ENCODE measurements at regions not wholly inside any gene's neighbourhood (a gene's known extent, or its start where the extent isn't known, plus 50 kb on each side); places are given as distances from the start of the nearest gene placed in this dataset.
"Not testable (repeated sequence)": the region's sequence is repeated elsewhere in the genome, so short reads cannot be mapped to it uniquely, and the experiment has no call there.

DNA sequence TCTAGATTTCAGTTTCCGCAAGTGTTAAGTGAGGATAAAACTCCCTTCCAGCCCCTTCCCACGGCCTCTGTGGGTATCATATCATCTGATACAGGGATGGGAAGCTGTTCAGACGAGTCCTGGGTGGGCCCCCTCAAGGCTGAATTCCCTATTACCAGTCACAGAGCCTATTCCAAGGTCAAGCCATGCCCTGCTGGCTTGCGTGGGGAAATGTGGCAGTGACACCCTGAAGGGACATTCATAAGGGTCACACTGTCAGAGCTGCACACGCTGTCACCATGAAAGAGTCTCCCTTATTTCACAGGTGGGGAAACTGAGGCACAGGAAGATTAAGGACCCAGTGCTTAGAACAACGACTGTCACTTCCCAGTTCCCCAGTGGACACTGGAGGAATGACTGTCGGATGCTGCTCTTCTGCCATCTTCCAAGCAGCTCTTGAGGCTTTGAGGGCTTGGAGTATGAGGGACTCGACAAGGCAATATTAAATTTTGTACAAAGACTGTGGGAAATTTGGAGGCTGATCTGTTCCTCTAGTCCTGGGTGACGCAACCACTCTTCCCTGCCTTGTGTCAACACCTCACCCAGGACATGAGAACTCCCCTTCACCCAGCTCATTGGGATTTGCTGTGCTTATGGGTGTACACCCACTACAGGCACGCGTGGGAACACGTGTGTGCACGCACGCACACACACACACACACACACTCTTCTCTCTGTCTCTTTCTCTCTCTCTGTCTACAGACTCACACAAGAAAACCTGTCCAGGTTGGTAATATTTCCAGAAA lies 386.0 kb downstream of the RPS24 start:
- no peak for DNase-seq

DNA sequence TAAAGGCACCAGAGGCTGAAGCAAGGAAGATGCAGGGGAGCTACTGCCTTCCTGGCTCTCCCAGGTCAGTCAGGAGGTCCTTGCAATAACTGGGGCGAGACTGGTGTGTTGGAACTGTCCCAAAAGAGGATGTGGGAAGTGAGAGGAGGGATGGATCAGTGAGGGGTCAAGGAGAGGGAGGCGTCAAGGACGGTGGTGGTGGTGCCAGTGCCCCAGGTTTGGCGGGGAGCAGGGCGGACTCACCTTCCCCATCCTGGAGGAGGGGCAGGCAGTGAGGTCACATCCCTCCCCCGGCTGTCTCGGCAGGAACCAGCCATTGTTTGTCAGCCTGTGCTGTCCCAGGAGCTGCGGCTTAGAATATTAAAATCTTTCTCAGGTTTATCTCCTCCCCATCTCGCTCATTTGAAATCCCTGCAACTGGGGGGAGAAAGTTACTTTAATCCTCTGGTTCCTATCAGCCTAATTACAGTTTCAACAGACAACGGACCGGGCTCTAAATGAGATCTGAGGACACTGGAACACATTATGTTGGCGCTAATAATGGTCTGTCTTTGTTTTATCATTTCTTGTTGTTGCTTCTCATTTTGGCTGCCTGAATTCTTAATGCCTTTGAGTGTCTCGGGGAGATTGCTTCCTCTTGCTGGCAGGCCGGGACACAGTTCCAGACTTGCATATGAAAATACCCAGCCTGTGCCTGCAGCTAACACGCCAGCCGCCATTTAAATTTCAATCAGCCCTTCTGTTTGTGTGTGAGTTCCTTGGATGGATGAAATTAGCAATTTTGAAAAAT lies 387.5 kb downstream of the RPS24 start:
- DNase-seq = no peak

DNA sequence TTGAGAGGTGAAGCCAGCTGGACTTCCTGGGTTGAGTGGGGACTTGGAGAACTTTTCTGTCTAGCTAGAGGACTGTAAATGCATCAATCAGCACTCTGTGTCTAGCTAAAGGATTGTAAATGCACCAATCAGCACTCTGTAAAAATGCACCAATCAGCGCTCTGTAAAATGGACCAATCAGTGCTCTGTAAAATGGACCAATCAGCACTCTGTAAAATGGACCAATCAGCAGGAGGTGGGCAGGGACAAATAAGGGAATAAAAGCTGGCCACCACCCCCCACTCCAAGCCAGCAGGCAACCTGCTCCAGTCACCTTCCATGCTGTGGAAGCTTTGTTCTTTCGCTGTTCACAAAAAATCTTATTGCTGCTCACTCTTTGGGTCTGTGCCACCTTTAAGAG lies 390.4 kb downstream of the RPS24 start:
- not testable (repeated sequence) for DNase-seq

DNA sequence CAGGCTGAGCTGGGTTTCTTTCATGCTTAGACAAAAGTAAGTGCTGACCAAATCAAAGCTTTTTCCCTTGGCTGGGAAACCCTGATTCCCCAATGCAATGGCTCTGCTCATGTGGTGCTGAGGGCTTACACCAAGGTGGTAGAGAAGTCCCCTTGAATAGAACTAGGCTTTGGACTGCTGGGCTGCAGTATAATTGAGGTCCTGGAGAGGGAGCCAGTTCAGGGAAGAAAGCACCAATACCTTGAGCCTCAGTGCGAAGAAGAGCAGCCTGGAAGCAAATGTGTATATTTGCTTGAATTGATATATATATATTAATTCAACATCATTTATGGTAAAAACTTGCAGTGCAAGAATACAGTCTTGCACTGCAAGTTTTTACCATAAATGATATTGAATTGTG lies 391.1 kb downstream of the RPS24 start:
- no peak for DNase-seq

DNA sequence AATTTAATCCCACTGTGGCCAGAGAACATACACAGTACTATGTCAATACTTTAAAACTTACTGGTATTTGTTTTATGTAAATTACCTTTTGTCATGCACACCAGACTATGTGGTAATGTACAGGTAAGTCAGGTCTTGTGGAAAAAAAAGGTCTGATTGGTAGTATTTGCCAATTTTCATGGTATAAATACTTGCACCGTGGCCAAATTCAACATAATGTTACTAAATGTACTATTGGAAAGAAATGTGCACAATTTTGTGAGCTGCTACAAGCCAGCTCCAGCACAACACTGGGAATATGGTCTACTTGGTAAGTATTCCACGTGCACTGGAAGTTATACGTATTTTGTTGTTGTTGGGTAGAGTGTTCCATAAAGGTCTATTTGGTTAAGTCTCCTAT lies 392.5 kb downstream of the RPS24 start:
- DNase-seq = no peak

DNA sequence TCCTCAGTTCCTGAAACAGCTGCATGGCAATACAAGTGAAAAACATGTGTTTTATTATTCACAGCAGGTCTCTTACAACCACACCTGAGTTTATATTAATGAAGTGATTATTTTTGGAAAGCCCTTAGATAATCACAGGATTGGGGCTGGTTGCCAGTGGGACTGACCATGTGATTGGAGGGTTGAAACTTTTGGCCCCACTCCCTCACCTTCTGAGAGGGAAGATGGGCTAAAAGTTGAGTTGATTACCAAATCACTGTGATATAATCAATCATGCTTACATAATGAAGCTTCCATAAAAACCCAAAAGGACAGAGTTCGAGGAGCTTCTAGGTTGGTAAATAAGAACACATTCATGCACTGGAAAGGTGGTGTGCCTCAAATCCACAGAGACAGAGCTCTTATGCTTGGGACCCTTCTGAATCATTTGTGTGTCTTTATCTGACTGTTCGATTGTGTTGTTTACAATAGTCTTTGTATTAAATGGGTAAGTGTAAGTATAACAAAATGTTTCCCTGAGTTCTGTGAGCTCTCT lies 393.9 kb downstream of the RPS24 start:
- no peak for DNase-seq

DNA sequence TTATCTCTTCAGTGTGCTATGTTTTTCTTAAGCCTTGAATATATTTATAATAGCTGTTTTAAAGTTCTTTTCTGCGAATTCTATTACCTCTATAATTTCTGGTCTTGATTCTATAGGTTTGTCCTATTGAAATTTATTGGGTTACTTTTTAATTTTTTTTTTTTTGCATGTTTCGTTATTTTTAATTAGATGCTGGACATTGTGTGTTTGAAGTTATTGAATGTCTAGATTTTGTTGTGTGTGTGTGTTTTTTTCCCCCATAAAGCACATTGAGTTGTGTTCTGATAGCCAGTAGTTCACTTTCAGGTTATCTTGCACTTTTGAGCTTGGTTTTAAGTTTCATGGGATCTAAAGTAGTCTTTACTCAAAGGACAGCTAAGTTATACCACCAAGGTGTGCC lies 394.9 kb downstream of the RPS24 start:
- DNase-seq = no peak

DNA sequence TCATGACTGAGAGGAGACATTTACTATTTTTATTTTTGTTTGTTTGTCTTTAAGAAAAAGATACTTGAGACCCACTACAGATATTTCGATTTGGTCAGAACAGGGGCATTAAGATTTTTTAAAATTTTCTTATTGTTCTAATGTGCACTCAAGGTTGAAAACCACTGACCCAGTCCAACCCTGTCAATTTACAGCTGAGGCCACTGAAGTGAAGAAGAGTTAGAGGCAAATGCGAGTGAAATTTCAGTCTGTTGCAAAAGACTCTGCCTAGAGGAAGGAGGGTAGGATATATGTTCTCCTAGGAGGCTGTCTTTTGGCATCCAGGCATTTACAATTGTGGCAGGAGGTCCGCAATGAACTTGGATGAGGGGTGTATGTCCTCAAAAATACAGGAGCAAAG lies 396.3 kb downstream of the RPS24 start:
- no peak for DNase-seq

DNA sequence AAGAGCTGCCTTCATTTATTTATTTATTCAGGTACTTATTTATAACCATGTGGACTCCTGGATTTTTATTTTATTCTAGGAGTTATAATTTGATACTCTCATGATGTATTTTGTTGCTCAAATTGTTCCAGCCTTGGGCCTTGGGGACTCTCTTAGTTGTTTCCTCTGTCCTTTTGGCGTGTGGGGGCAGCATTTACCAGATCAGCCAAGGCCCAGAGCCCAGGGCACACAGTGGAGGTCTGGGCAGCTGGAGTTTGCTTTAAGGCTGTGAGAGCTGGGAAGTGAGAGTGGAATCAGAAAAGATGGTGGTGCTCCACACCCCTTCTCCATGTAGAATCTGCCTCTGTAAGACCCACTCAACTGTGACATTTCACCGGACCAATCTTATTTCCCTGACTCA lies 398.9 kb downstream of the RPS24 start:
- DNase-seq = no peak

DNA sequence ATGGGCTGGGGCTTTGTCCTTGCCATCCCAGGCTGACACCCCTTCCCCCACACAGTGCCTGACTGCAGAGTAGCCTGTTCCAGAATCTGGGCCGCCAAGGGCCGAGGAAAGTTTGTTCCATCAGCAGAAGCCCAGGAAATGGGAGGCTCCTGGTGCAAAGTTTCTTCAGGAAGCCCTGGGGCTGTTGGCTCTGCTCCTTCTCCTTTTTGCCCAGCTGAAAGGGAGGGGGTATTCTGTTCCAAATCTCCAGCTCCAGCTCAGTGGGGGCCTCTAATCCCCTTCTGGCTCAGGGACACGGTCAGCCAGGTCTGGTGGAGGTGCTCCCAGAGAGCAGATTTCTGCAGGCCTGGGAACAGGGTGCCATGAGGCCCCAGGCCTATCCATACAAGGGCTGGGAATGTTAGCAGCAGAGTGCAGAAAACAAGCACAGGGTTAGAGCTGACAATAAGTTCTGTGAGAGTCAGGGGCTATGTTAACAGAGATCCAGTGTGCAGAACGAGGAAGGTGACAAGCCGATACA lies 399.5 kb downstream of the RPS24 start:
- no peak for DNase-seq

DNA sequence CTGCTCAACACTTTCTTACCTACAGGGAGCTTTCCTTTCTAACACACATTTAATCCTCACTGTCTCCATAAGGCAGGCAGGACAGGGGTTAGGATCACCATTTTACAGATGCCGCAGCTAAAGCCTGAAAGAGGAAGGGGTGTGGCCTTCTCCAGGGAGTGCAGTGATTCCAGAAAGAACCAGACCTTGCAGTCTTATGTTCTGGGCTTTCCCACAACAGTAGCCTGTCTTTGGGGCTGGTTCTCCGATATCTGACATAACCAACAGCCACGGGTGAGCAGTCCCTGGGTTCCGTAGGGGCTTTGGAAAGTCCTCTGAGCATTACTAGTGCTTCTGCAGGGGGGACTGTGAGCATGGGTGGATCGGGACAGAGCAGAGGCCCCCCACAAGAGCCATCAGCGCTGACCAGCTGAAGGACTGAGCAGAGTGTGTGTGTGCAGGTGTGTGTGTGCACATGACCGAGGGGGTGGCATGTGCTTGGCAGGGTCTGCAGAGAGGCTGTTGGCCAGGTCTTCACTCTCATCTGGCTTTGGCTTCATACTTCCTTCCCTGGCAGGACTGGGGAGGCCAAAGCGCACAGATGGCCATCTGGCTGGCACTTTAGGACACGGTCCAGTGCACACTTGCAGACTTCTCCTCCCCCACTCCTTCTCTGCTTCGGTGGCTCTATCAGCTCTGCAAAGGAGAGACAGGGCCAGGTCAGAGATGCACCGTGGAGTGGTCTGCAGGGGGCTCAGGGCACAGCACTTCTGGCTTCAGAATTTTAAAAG lies 400.3 kb downstream of the RPS24 start:
- DNase-seq = no peak

DNA sequence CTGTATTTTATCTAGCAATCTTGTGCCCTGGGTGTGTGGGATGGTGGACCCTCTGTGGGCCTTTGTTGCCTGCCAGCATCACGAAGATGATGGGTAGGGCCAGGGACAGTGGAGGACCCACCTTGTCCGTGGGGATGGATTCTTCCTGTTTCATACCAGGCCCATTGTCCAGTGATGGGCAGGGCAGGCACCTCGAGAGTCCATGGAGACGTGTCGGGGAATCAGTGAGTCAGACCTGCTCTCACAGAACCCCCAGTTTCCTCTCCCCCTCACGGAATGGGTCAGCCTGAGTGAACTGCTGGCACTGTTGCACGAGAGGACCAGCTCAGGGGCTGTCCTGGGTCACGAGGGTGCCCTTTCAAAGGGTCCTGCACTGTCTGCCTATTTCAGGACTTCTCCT lies 401.2 kb downstream of the RPS24 start:
- DNase-seq = no peak

DNA sequence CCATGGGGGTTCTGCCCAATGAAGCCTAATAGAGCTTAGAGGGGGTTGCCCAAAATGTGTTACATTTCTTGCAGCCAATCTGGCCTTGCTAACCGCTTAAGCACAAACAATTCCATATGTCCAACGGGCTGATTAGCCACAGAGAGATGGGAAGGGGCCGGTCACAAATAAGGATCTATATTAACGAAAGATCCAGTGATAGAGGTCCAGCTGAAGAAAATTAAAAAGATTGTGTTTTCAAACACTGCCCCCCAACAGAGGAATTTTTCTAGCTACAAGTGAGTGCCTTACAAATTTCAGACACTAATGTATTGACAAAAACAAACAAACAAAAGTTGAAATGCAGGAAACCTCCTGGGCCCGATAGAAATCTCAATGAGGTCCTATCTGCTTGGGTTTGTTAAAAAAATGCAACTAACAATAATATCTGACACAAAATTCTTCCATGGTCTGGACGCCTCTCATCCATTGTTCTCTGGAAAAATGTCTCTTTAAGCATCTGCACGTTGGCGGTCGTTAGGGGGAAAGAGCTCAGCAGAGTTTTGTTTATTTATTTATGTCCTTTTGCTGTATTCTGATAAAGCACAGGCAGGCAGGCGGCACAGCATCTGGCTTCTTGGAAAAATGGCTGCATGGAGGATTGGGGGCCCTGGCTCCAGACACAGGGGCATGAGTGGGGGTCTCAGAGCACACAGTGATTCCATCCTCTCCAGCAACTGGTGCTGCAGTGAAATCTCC lies 402.0 kb downstream of the RPS24 start:
- no peak for DNase-seq

DNA sequence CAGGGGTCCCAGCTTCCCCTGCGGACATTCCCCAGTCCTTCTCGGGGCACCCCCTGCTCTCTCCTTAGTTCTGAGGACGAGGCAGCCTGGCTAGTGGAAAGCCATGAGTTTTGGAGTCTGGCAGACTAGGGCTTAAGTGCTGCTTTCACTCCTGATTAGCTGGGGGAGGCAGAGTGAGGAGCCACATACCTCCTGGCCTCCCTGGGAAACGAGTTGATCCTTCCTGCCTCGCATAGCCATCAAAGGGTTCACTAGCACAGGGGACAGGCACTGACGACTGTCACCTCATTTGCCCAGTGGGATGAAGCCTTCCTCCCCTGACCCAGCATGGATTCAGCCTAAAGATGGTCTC lies 402.5 kb downstream of the RPS24 start:
- DNase-seq = no peak

DNA sequence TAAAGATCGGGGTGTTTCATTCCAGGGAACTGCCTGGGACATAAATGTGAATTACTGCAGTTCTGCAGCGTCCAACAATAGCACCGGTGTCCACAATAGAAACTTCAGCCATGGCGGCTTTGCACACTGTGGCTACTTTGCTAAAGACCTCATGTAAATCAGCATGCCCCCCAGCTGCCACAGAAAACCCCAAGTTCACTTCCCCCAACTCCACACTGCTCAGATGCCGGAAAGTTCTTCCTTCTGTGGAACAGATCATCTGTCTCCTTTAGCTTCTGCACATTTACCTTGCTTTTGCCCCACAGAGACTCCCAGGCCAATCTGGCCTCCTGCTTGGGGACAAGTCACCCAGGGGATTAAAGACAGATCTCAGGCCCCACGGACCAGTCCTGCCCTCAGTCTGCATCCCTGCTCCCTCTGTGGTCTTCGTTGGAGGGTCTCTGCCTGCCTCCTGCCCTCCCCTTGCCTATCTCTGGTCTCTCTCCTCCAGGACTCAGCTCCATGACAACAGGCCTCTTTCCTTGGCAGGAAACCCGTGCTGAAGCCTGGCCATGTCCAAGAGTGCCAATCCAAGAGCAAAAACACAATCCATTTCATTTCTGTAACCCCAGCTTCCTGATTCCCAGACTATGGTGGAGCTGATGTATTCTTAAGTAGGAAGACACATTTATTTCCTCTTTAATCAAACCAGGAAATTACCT lies 403.2 kb downstream of the RPS24 start:
- DNase-seq = no peak

DNA sequence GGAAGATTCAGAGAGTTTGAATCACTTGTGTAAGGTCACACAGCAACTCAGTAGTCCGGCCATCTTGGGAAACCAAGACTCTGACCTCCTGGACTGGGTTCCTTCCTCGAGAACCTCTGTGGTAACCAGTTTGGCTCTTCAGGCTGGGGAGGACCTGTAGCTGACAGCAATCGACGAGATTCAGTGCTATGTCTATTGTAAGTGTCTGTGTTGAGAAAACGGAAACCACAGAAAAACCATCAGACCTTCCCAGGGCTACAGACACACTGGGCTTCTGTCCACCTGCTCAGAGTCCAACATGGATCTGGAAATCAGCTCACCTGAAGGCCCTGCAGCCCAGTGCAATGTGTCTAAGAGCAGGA lies 403.7 kb downstream of the RPS24 start:
- no peak for DNase-seq

DNA sequence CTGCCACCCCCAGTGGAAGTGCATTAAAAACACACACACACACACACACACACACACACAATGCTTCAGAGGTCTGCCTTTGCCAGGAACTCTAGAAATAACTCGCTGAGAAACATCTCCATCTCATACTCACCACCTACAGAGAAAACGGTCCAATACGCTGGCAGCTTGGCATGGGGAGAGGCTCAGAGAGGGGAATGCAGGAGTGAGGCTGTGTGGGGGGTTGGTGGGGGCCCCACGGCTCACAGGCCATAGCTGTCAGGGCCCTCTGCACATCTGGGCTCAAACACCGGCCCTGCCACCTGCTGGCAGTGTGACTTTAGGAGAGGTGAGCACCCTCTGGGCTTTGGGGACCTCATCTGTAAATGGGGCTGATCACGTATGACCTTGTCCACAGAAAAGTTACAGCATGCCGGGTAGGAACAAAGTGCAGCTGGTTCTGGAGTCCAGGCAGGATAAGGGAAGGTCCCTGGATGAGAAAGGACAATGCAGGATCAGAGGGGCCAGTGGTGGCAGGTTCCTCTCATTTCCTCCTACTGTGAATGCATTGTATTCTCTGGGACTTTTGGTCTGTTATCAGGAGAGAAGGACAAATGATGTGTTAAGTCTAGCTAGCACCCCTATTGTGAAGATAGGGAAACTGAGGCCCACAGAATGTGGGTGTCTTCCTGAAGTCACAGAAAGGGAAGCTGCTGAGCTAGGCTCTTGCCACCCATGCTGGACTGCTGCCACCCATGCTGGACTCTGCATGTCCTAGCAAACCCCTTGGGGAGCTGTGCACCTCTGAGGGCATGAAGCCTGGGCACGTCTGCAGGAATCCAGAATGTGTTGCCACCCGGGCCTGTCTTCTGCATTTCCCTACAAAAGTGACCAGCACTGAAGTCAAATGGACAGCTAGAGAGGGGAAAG lies 404.6 kb downstream of the RPS24 start:
- DNase-seq = no peak

DNA sequence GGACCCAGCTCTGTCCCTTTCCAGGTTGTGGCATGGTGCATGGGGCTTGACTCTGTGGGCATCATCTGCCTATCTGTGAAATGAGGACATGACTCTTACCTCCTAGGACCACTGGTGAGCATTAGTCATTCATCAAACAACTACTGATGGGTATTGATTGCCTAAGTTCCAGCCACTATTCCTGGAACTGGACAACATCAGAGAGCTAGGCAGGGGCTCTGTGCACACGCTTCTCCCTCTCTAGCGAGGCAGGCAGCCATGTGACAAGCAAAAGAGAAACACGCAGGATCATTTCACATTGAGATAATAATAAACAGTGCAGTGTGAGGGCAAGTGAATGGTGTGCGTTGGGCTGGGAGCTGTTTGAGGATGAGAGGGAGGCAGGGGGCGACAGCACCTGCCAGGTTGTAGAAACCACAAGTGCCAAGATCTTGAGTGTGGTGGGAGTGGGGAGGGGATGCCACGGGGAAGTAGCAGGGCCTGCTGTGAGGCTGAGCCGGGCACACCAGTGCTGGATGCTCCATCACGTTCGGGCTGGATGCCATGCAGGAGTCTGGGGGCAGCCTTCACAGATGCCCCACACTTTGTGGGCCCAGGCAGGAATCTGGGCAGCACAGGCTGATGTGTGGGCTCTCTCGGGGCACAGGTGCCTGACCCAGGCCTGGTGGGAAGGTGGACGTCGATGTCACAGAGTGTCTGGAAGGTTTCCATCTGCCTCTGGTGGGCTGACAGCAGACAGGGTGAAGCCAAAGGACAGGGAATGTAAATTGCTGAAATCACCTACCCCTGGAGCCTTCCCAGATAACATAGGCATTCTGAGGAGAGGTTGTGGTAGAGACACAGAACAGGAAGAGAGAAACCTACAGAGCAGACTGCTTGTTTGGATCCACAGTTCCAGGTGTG lies 405.5 kb downstream of the RPS24 start:
- no peak for DNase-seq

DNA sequence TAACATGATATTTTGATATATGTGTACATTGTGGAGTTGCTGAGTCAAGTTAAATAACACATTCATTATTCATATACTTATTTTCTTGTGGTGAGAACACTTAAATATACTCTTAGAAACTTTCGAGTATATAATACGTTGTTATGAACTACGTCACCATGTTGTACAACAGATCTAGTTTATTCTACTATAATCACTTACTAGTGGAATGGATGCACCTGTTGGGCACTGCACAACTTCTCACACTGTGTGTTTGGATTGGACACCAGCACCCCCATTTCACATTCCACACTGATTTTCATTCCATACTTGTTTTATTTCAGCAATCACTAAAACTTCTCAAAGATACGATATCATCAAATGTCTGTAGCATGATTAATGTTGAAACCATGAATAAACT lies 407.3 kb downstream of the RPS24 start:
- no peak for DNase-seq

DNA sequence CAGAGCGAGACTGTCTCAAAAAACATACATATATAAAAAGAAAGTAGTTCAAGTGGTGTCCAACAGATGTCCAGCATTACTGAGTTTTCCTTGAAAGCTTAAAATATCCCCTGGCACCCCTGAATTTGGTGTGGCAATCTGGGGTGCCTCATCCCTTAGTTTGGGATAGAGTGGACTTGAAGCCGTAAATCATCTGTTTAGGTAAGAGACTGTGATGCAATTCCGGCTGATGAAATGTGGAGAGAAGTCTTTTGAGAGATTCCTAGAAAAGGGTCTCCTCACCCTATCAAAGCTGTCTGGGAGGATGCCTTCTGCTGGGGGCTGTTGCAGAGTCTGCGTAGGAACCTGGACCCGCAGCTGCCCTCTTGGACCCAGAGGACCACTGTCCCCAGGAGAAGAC lies 408.0 kb downstream of the RPS24 start:
- DNase-seq = no peak
